Liver (tissue), 3 donors: ENCODE measurements at regions not wholly inside any gene's neighbourhood (a gene's known extent, or its start where the extent isn't known, plus 50 kb on each side); places are given as distances from the start of the nearest gene placed in this dataset.

Experiments
- RAD21 ChIP-seq, 2 donors: IDR thresholded peaks; 2 replicates each; pipeline ENCODE4 v1.6.1; 2016; ENCODE audit warnings: antibody characterized with exemption in 2 of 2, mild to moderate bottlenecking in 2 of 2
- SP1 ChIP-seq: IDR thresholded peaks from 2 replicates; pipeline ENCODE4 v1.6.1; 2018; ENCODE audit warnings: antibody characterized with exemption, mild to moderate bottlenecking
- TAF1 ChIP-seq: conservative IDR thresholded peaks from 2 replicates; pipeline ENCODE4 v1.6.1; 2016; ENCODE audit warnings: antibody characterized with exemption, mild to moderate bottlenecking
- TF ChIP-seq, protein P1 (sequence below): fragments of 150-350 bp; IDR thresholded peaks from 2 replicates; pipeline ENCODE4 v1.5.1; 2017; ENCODE audit warnings: improper control_type of control experiment, low read depth, low read length; ENCODE audit not compliant: missing input control
- donor health status: healthy.
- donor health status: healthy.

DNA sequence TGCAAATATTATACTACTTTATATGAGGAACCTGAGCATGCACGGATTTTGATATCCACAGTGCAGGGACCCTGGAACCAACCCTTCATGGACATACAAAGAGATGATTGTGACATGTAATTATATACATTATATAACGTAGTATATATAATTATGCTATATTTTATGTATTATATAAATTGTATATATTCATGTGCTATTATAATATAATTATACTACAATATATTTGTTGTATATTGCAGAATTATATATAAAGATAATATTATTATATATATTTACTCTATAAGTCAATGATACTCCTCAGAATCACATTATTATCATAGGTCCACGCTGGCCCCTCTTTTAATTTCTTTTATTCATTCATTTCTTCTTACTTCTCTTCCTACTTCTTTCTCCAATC, 70.9 kb downstream of the TNFSF18 start:
- TF ChIP-seq, protein P1, sequence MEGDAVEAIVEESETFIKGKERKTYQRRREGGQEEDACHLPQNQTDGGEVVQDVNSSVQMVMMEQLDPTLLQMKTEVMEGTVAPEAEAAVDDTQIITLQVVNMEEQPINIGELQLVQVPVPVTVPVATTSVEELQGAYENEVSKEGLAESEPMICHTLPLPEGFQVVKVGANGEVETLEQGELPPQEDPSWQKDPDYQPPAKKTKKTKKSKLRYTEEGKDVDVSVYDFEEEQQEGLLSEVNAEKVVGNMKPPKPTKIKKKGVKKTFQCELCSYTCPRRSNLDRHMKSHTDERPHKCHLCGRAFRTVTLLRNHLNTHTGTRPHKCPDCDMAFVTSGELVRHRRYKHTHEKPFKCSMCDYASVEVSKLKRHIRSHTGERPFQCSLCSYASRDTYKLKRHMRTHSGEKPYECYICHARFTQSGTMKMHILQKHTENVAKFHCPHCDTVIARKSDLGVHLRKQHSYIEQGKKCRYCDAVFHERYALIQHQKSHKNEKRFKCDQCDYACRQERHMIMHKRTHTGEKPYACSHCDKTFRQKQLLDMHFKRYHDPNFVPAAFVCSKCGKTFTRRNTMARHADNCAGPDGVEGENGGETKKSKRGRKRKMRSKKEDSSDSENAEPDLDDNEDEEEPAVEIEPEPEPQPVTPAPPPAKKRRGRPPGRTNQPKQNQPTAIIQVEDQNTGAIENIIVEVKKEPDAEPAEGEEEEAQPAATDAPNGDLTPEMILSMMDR, result no peak
- TF ChIP-seq SP1 (no peak), TAF1 (no peak), RAD21 (IDR thresholded peaks at IDR 0.05) (no peak)
